Adrenal gland (tissue), 9 donors: ENCODE measurements at regions not wholly inside any gene's neighbourhood (a gene's known extent, or its start where the extent isn't known, plus 50 kb on each side); places are given as distances from the start of the nearest gene placed in this dataset.
A peak's percentile ranks its signal among the peaks of the same experiment; 100 is the strongest.

ENCODE experiments used
- DNase-seq, 7 donors: peaks; one replicate each; pipeline ENCODE4 v3.0.0-alpha.2; 2019 to 2020
- H3K27ac ChIP-seq, 5 donors: fragments of 200-600 bp; sonication (generic) in 4 of 5; 1 replicate in 3 of 5; 2 replicates in 2 of 5; pipeline versions ENCODE4 v1.5.1 to v1.8.0; 2016 to 2020; ENCODE audit warnings: mild to moderate bottlenecking in 1 of 5
- H3K27me3 ChIP-seq: fragments of 200-600 bp; 2 replicates; pipeline ENCODE4 v1.8.0; 2021
- H3K36me3 ChIP-seq, 2 donors: fragments of 200-600 bp; replicated peaks in 1 of 2; 1 replicate in 1 of 2; 2 replicates in 1 of 2; pipeline versions ENCODE4 v1.5.1 to v1.8.0; 2018 to 2022
- H3K4me1 ChIP-seq, 2 donors: fragments of 200-600 bp; replicated peaks in 1 of 2; 1 replicate in 1 of 2; 2 replicates in 1 of 2; pipeline versions ENCODE4 v1.5.1 to v1.8.0; 2018 to 2021
- H3K4me3 ChIP-seq, 4 donors: fragments of 200-600 bp; sonication (generic) in 3 of 4; one replicate each; pipeline ENCODE4 v1.5.1; 2016 to 2018
- H3K9me3 ChIP-seq, 3 donors: fragments of 200-600 bp; sonication (generic) in 1 of 3; replicated peaks in 1 of 3; 1 replicate in 2 of 3; 2 replicates in 1 of 3; pipeline versions ENCODE4 v1.5.1 to v1.8.0; 2016 to 2021
- POLR2A ChIP-seq, 2 donors: fragments of 450-650 bp; IDR thresholded peaks; one replicate each; pipeline ENCODE4 v1.6.1; 2017; ENCODE audit warnings: antibody characterized with exemption in 2 of 2, mild to moderate bottlenecking in 2 of 2, moderate library complexity in 1 of 2
- WGBS, 4 donors: extraction: QIAGEN DNeasy Blood & Tissue Kit in 2 of 4; methylation state at CpG; one replicate each; pipeline versions ENCODE4 v1.1.5 to v1.1.7; 2013 to 2017; 5-methylcytosine and 5-hydroxymethylcytosine counted together
- intact Hi-C, 2 donors: fragments of 100-400 bp; cut with DNase I; formaldehyde crosslinking; loops; one replicate each; pipeline versions ENCODE4 v1.14.1 to v1.15.0; 2022 to 2023
- TF ChIP-seq, protein P1 (sequence below), 6 experiments: fragments of 450-650 bp in 4 of 6; fragments of 200-600 bp in 2 of 6; sonication (generic) in 1 of 6; IDR thresholded peaks; 1 replicate in 5 of 6; 2 replicates in 1 of 6; pipeline versions ENCODE4 v1.5.1 to v1.8.0; 2016 to 2021; ENCODE audit warnings: antibody characterized with exemption in 6 of 6, mild to moderate bottlenecking in 2 of 6, moderate library complexity in 1 of 6
- donor health status: healthy with polysubstance abuse.
- donor health status: Bipolar disorder and iron deficiency.
- donor health status: DM: yes; HTN: yes; CAD: no.
- donor health status: DM: no; HTN: no; CAD: no.
- donor health status: DM: no; HTN: no; CAD: no.

DNA sequence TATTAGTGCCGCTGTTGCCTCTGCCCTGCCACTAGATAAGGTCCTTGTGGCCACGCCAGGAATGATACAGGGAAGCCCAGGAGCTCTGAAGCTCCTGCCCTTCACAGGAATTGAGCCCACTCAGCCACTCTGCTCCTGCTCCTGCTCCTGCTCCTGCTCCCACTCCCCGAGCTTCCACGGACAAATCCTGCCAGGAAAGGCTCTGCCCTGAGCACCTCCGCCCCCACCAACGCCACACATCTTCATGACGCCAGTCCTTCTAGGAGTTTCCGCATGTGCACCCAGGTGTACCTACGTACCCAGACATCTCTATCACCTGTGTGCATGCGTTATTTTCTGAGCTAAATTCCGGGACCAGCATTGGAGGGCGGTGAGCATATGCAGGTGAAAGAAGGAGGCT, 369.1 kb downstream of the C16orf95 start:
- intact Hi-C loops: no loop called here
- H3K4me3 ChIP-seq: no peak overlapping the region
- H3K9me3 ChIP-seq: no peaks in the 10 kb centered on the region
- TF ChIP-seq, protein P1, sequence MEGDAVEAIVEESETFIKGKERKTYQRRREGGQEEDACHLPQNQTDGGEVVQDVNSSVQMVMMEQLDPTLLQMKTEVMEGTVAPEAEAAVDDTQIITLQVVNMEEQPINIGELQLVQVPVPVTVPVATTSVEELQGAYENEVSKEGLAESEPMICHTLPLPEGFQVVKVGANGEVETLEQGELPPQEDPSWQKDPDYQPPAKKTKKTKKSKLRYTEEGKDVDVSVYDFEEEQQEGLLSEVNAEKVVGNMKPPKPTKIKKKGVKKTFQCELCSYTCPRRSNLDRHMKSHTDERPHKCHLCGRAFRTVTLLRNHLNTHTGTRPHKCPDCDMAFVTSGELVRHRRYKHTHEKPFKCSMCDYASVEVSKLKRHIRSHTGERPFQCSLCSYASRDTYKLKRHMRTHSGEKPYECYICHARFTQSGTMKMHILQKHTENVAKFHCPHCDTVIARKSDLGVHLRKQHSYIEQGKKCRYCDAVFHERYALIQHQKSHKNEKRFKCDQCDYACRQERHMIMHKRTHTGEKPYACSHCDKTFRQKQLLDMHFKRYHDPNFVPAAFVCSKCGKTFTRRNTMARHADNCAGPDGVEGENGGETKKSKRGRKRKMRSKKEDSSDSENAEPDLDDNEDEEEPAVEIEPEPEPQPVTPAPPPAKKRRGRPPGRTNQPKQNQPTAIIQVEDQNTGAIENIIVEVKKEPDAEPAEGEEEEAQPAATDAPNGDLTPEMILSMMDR (IDR thresholded peaks at IDR 0.05): no peak
- no peak for TF ChIP-seq POLR2A (IDR thresholded peaks at IDR 0.05)
- no peaks in the 10 kb centered on the region for H3K27me3 ChIP-seq
- DNase-seq: no peak
- H3K27ac ChIP-seq: no peak overlapping the region
- 80 to 88% (median 86%) methylated on average over 10 to 12 of the region's 12 CpGs for WGBS, 4 donors
- H3K4me1 ChIP-seq: no peaks in the 10 kb centered on the region
- H3K36me3 ChIP-seq: no peaks in the 10 kb centered on the region

DNA sequence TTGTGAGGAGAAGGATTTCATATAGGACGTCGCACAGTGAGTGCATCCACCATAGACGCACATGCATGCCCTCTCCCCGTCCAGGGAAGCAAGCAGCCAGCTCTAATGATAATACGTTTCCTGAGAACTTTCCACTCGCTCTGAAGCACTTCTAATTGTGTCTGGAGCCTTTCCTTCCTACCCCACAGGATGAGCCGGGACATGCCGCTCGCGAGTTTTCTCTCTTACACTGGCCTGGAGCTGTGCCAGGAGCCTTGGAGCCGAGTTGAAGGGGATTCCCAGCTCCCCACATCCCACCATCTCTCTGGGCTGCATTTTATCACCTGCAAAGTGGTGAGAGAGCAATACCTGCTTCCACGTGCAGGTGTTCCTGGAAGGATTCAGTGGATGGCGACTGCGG, 368.1 kb downstream of the C16orf95 start:
- no peak overlapping the region for H3K27ac ChIP-seq
- WGBS, 4 donors: 52 to 62% (median 55%) methylated on average over 14 of the region's 14 CpGs
- no peak for TF ChIP-seq POLR2A (IDR thresholded peaks at IDR 0.05)
- TF ChIP-seq, protein P1 (IDR thresholded peaks at IDR 0.05): no peak
- H3K9me3 ChIP-seq: no peaks in the 10 kb centered on the region
- no peak overlapping the region for H3K4me3 ChIP-seq
- intact Hi-C loops: no loop called here
- peak in 3 of 7 donors; percentile 37 to 60 (median 42) for DNase-seq
- H3K27me3 ChIP-seq: no peaks in the 10 kb centered on the region
- H3K36me3 ChIP-seq: no peaks in the 10 kb centered on the region
- H3K4me1 ChIP-seq: no peaks in the 10 kb centered on the region

DNA sequence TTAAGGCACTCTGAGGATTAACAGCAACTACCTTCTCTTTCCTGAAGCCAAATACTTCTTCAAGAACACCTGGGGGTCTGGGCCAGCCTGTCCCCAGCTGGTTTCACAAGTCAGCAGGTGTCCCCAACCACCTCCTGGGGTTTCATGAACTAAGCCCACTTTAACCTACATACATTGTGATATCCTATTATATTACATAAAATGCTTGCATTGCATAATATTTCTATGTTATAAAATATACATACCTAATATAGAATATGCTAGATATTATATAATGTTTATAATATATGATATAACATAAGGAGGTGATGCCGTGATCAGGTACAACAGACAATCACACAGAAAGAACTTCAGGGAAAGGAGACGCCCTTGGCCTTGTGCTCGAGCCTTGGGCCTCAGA, 367.6 kb downstream of the C16orf95 start:
- no peak overlapping the region for H3K4me3 ChIP-seq
- no peak overlapping the region for H3K27ac ChIP-seq
- 71 to 79% (median 74%) methylated on average over 3 of the region's 3 CpGs for WGBS, 4 donors
- H3K27me3 ChIP-seq: no peaks in the 10 kb centered on the region
- no peaks in the 10 kb centered on the region for H3K36me3 ChIP-seq
- no peaks in the 10 kb centered on the region for H3K9me3 ChIP-seq
- intact Hi-C loops: no loop called here
- no peak for DNase-seq
- no peak for TF ChIP-seq POLR2A (IDR thresholded peaks at IDR 0.05)
- TF ChIP-seq, protein P1 (IDR thresholded peaks at IDR 0.05): no peak
- no peaks in the 10 kb centered on the region for H3K4me1 ChIP-seq

DNA sequence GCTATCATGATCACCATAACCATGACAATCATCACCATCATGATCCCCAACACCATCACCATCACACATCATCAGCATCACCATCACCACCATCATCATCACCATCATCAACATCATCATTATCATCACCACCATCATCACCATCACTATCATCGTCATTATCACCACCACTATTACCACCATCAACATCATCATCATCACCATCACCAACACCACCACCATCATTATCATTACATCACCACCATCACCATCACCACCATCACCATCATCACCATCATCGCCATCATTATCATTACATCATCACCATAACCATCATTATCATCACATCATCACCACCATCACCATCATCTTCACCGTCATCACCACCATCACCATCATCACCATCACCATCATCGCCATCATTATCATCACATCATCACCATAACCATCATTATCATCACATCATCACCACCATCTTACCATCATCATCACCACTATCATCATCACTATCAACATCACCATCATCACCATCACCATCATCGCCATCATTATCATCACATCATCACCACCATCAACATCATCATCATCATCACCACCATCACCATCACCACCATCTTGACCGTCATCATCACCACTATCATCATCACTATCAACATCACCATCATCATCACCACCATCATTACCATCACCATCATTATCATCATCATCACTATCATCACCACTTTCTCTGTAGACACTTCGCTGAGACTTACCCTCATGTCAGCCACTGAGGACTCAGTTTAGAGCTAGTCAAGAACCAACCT, 366.0 kb downstream of the C16orf95 start:
- no peaks in the 10 kb centered on the region for H3K4me1 ChIP-seq
- intact Hi-C loops: no loop called here
- no peak for DNase-seq
- H3K9me3 ChIP-seq: no peaks in the 10 kb centered on the region
- no peaks in the 10 kb centered on the region for H3K27me3 ChIP-seq
- WGBS, 4 donors: 87 to 93% (median 92%) methylated on average over 7 of the region's 7 CpGs
- TF ChIP-seq, protein P1 (IDR thresholded peaks at IDR 0.05): no peak
- no peak for TF ChIP-seq POLR2A (IDR thresholded peaks at IDR 0.05)
- no peak overlapping the region for H3K4me3 ChIP-seq
- no peaks in the 10 kb centered on the region for H3K36me3 ChIP-seq
- peak overlapping the region in 1 of 5 donors; percentile 4 for H3K27ac ChIP-seq
